HG03457 (cell line): ENCODE measurements at regions not wholly inside any gene's neighbourhood (a gene's known extent, or its start where the extent isn't known, plus 50 kb on each side); places are given as distances from the start of the nearest gene placed in this dataset.
A peak's percentile ranks its signal among the peaks of the same experiment; 100 is the strongest.
"Not testable (repeated sequence)": the region's sequence is repeated elsewhere in the genome, so short reads cannot be mapped to it uniquely, and the experiment has no call there.

Source experiments
- ATAC-seq: cut with Tn5 transposase; IDR thresholded peaks from one replicate; pipeline ENCODE4 v1.9.1; 2021; ENCODE audit warnings: moderate number of reproducible peaks; ENCODE audit not compliant: unreplicated experiment

DNA sequence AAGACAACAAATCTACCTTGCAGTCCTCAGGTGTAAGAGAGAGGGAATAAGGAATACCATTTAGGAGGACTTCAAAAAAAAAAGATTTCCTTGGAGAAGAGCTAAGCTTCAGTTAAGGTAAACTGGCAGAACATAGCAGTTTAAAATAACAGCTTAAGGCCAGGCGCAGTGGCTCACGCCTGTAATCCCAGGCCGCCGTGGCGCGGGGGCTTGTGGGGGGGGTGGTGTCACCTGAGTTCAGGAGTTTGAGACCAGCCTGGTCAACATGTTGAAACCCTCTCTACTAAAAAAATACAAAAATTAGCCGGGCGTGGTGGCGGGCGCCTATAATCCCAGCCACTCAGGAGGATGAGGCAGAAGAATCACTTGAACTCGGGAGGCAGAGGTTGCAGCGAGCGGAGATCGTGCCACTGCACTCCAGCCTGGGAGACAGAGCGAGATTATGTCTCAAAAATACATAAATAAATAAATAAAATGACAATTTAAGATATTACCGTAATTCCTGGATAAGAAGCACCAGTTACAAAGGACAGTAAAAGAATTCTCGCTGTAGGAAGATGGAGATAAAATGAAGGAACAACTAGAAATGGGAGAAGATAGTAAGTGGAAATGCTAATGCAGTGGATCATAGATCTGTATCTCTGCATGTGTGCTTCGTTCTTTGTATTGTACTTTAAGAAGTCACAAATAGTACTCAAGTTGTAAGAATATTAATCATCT lies 1140.2 kb downstream of the NCAM2 start:
- no peak for ATAC-seq

DNA sequence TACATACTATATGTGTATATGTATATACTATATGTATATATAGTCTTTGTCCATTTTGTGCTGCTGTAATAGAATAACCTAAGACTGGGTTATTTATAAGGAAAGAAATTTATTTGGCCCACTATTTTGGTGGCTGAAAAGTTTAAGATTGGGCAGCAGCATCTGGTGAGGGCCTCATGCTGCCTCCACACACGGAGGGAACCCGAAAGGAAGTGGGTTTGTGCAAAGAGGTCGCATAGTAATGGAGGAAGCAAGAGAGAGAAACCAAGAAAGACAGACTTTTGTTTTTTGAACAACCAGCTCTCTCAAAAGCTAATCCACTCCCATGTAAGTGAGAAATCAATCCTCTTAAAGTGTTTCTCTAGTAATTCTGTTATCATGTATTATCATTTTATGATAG lies 1147.3 kb downstream of the NCAM2 start:
- no peak for ATAC-seq

DNA sequence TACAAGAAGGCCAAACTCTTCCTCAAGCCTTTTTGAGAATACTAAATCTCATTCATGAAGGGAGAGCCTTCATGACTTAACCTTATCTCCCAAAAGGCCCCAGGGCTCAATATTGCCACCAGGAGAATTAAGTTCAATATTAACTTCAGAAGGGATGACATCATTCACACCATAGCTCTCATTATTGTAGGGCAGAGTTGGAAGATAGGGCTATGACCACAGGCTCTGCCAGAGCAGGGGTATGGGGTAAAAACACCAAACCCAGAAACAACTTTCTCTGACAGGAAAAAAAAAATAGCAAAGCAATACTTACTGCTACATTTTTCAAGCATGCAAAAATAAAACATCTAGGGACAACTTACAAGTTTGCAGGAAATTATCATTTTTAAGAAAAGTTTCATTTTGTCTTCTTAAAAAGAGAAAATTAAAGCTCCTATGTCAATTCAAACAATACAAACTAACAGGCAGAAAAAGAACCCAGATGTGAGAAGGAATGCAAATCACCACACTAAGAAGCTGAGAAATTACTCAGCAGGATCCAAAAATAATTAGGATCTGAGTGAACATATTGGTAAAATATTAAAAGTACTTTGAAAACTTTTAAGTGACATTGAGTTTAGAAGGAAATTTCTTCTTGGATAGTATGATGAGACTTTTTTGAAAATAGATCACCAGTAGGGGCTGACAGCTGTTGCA lies 1156.5 kb downstream of the NCAM2 start:
- peak; percentile 77 for ATAC-seq

DNA sequence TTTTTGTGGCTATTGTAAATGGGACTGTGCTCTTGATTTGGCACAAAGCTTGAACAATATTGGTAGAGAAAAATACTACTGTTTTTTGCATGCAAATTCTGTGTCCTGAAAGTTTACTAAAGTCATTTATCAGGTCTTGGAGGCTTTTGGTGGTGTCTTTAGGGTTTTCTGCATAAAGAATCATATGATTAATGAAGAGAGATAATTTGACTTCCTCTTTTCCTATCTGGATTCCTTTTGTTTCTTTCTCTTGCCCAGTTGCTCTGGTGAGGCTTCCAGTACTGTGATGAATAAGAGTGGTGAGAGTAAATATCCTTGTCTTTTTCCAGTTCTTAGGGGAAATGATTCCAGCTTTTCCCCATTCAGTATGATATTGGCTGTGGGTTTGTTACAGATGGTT lies 1166.7 kb downstream of the NCAM2 start:
- no peak for ATAC-seq

DNA sequence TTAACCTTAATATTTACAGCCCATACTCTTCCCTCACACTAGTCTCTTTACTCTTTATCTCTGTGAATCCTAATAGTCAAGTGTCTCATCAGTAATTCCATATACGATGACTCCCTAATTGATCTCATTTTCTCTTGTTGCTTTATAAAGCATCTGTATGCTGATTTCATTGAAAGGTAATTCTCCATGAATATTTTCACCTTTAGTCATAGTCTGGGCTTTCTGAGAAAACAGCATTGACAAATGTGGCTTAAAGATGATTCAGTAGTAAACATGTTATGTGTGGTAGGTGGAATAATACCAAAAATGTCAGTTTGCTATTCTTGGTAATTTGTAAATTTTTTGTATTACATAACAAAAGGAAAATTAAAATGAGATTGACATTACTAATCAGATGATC lies 1176.5 kb downstream of the NCAM2 start:
- ATAC-seq, result no peak

DNA sequence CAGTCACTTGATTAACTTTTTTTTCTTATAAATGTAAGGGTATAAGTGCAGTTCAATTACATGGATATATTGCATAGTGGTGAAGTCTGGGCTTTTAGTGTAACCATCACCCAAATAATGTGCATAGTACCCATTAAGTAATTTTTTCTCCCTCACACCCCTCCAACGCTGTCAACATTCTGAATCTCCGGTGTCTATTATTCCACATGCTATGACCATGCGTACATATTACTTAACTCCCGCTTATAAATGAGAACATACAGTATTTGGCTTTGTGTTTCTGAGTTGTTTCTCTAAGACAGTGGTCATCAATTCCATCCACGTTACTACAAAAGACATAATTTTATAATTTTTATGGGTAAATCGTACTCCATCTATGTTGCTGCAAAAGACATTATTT lies 1191.1 kb downstream of the NCAM2 start:
- ATAC-seq, result no peak

DNA sequence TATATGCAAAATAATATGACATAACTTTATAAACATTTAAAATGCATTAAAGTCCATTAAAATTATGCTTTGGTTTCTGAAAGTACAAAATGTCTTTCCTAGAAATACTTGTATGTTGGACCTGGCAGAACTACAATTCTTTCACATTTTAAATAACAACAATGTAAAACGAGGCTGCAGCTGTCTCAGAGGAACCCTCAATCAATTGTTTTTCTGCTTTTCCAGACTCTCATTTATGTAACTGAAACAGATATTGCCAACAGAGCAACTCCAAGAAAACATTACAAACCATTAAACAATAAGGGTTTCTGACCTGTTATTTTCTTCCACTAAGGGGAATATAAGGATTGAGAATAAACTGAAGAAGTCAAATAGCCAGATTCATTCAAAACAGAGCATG lies 1193.4 kb downstream of the NCAM2 start:
- no peak for ATAC-seq

DNA sequence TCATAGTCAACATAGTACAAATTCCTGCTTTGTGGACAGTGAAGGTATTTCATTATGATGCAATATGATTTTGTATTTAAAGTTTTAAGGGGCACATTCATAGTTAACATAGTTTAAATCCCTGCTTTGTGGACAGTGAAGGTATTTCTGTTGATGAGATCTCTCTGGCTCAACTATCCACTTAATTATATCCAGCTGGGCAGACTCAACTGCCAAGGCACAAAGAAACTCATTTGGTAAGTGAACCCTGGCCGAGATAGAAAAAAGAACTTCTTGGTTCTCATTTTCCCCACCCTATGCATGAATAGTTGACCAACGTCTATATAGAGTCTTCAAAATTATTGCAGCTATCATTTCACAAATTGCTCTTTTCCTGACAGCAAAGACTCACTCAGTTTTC lies 1194.6 kb downstream of the NCAM2 start:
- no peak for ATAC-seq

DNA sequence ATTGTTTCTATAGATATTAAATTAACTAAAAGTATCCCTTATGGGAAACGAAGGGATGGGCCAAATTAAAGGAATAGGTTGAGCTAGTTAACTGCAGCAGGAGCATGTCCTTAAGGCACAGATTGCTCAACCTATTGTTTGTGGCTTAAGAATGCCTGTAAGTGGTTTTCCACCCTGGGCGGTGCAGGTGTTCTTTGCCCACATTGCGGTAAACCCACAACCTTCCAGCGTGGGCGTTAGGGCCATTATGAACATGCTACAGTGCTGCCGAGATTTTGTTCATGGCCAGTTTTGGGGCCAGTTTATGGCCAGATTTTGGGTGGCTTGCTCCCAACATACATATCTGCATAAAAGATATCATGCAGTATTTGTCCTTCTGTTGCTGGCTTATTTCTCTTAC lies 1196.8 kb downstream of the NCAM2 start:
- not testable (repeated sequence) for ATAC-seq

DNA sequence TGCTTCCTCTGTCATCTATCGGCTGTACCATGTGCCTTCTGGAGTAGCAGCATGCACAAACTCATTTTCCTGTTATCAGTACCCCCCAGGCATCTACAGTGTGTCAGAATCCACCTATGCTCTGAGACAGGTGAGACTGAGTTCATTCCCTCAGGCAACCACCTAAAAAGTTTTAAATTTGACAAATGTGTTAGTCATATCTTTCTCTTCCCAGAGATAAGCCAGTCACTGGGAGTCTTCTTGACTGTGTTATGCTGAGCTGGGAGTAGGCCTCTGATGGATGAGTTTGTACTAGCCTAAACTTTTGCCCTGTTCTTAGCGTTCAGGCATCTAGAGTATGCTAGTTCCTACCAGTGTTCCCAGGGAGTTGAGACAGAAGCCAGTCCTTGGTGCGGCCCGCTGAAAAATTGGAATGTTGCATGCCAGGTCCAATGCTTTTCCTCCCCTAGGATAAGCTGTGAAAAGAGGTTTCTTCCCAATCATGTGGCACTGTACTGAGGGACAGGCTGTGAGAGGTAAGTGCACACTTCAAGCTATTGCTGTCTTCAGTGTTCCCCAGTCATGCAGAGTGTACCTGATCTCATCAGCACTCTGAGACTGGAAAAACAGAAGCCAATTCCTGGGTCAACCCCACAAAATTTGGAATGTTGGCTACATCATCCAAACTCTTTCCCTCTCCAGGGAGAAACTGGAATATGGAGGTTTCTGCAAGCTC lies 1202.3 kb downstream of the NCAM2 start:
- ATAC-seq, result no peak

DNA sequence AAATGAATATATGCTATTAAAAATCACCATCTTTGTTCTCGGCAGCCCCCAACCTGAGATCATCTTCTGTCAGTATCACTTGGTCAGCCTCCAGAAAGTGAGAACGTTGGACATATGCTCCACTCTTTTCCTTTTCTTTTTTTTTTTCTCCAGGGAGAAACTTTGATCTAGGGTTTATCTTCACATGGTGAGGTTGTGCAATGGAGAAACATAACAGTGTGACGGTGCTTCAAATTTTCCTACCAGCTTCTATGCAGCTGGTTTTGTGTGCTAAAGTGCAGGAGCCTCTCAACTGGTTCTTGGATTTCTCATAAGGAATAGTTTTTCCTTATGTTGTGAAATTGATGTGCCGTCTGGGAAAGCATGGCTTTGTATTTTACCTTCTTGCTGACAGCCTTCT lies 1202.9 kb downstream of the NCAM2 start:
- ATAC-seq, result no peak

DNA sequence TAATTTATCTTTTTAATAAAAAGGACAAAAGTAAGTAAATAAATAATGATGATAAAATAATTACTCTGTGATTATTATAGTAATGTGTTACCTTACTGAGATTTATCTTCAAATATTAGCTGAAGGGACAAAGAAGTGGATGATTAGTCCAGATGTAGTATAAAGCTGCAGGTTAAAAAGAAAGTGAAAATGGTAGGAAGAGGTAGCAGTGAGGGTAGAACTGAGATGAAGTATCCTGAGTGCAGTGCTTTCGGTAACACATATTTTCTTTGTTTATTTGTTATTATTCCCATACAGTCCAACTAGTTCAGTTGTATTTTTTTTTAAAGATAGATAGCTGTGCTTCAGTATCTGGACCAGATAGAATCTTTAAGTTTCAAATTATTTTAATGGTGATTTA lies 1203.5 kb downstream of the NCAM2 start:
- no peak for ATAC-seq

DNA sequence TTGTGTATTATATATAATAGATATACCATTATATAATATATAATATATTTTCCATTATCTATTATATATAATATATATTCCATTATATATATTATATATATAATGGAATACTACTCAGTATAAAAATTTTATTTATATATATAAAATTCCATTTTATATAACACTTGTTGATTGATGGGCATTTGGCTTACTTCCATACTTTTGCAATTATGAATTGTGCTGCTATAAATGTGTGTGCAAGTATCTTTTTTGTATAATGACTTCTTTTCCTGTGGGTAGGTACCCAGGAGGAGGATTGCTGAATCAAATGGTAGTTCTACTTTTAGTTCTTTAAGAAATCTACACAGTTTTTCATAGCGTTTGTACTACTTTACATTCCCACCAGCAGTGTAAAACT lies 1211.1 kb downstream of the NCAM2 start:
- no peak for ATAC-seq

DNA sequence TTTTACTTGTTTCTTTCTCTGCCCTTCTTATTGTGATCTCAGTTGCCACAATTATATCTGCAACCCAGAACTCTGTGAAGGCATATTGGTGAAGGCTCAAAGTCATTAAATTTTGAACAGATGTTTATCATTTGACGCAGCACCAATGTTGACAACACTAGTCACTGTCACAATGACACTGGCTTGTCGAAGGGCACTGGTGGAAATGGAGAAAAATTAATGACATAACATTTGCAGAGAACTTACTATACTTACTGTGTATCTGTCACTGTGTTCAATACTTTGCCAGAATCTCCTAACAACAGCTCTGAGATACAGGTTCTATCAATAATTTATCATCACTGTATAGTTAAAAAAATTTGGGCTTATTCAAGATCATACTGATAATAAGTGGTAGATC lies 1213.7 kb downstream of the NCAM2 start:
- no peak for ATAC-seq

DNA sequence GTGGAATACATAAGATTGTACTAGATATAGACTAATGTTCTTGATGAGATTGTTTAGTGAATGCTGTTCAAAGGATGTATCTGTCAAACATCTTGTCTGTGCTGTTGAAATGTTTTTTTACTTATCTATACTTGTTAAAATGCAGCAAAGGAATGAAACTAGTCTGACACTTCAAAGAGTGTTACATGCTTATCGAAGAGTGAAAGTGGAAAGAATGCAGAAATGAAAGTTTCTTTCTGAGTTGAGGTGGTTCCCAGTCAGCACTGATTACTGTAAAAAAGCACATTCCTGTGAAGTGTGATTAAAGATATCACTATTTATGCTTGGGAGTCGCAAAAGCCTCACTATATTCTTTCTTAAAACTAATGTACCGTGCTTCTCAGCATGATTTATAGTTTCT lies 1225.2 kb downstream of the NCAM2 start:
- peak; percentile 59 for ATAC-seq

DNA sequence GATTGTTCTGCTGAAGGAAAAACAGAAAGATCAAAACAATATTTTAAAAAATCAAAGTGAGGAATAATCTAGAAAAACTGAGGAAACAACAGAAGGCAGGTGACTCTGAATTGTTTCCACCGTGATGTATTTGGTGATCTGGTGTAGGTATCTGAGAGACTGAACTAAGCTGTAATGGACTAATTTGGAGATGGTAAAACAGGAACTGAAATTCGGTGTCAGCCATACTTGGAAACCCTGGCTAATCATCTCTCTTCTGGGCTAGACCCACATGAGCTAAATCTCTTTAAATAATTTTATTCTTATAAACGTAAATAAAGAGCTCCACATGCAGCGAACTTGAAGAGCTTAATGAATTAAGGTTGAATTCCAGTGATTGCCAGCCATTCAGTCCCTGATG lies 1226.1 kb downstream of the NCAM2 start:
- ATAC-seq, result peak; percentile 82

DNA sequence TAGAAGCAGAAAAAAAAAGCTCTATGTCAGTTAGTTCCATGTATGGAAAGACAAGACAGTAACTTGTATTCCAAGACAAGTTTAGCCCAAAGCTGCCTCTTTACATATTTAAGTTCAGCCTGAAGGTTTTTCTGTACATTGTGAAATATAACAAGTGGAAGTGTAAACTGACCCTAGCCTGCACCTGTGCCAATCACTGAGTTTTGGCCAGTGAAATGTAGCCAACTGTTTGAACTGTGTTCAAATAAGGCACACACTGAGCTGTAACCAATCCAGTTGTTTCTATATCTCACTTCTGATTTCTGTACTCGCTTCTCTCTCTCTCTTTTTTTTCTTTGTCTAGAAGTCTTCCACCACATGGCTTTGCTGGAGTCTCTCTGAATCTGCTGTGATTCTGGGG lies 1227.1 kb downstream of the NCAM2 start:
- no peak for ATAC-seq

DNA sequence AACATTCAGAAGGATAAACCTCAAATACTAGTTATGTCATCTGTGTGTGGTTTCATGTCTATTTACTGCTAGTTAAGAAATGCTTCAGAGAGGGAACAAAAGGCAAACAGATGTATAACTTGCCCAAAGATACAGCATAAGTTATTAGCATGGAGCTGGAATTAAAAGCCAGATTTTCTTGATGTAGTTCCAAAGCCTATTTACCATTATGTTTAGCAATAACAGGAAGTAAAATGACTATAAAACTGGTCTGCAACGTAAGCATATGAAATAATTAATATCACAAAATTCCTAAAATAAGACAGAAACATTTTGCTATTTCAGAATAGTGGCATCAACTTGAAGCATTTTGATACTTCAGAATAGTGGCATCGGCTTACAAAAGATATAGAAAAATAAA lies 1232.8 kb downstream of the NCAM2 start:
- ATAC-seq, result no peak

DNA sequence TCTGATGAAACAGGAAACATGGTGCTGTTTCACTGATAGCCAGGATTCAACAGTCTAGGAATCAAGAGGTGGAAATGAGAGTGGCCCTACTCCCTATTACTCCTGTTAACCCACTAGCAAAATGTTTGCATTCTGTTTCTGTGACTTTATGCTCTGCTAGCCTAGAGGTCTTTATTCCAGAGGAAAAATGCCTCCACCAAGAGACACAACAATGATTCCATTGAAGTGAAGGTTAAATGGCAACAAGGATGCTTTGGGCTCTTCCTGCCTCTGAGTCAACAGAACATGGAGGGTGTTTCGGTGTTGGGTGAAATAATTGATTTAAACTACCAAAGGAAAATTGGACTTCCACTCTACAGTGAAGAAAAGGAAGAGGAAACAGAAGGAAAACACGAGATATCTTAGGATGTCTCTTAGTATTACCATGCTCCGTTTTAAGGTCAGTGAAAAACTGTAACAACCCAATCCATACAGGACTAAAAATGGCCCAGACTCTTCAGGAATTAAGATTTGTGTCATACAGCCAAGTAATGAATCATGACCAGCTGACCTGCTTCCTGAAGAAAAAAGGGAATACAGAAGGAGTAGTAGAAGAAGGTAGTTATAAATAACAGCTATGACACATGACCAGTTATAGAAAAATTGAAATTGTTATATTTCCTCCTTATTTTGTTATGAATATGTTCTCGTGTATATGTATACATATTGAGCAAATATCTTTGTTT lies 1237.8 kb downstream of the NCAM2 start:
- no peak for ATAC-seq

DNA sequence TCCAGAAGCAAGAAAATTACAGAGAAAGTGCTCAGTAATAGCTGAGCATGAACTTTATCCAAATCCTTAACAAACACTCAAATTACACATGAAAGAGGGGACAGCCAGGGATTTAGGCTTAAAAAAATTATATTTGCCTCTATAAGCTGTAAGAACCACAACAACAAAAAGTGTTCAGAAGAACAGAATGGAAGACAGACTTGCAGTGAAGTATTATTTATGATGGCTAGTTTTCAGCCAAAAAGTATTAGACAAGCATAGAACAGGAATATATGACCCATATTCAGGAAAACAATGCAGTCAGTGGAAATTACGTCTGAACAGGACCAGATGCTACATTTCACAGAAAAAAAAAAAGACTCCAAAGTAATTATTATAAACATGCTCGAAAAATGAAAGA lies 1246.3 kb downstream of the NCAM2 start:
- ATAC-seq, result no peak

DNA sequence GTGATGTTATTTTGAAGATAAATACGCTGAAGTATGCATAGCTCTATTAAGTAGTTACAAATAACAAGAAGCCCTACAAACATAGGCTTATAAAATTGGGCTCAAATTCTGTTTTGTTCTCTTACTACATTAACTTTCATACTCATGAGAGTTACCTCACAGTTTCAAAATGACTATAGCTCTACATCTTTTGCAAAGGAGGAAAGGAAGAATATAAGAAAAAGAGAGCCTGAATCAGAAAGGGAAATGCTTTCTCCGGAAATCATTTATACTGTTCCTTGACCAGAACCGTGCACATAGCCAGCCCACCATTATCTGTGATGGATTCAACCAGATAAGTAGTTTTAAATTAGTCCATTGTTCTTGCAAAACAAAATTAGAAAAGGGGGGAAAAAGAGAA lies 1252.1 kb downstream of the NCAM2 start:
- no peak for ATAC-seq

DNA sequence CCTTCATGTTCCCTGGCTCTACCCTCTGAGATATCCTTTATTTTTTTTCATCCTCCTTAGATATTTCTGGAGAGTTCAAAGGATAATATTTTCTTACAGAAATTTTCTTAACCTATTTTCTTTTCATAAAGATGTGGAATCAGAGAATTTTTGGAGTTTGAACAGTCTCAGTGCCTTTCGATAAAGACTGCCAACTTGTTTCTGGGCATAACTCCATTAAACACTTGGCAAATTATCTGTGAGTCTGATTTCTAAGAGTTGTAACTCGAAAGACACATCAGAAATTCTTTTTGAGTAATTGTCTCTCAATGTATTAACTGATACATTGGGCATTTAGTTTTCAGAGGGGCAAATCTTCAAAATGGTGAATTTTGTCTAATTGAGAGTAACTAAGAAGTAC lies 1255.6 kb downstream of the NCAM2 start:
- no peak for ATAC-seq
